Osteoblast (primary cell): ENCODE measurements at regions not wholly inside any gene's neighbourhood (a gene's known extent, or its start where the extent isn't known, plus 50 kb on each side); places are given as distances from the start of the nearest gene placed in this dataset.

Source experiments
- DNase-seq: peaks from one replicate; pipeline ENCODE4 v3.0.0; 2011; ENCODE audit warnings: low spot score, mixed read lengths; ENCODE audit not compliant: insufficient read length; ENCODE audit errors: missing footprints
- H2AFZ ChIP-seq: 2 replicates; pipeline ENCODE4 v1.6.0; 2011; ENCODE audit warnings: mild to moderate bottlenecking, low read length
- H3K27ac ChIP-seq: 2 replicates; pipeline ENCODE4 v1.5.1; 2011; ENCODE audit warnings: mild to moderate bottlenecking, low read depth, low read length, moderate library complexity
- H3K27me3 ChIP-seq: 2 replicates; pipeline ENCODE4 v1.6.0; 2012; ENCODE audit warnings: mild to moderate bottlenecking, control low read depth, inconsistent platforms, low read length, moderate library complexity; ENCODE audit not compliant: insufficient read depth
- H3K36me3 ChIP-seq: 2 replicates; pipeline ENCODE4 v1.5.1; 2011; ENCODE audit warnings: mild to moderate bottlenecking, low read length, control low read depth, moderate library complexity; ENCODE audit not compliant: insufficient read depth
- H3K4me1 ChIP-seq: 2 replicates; pipeline ENCODE4 v1.5.1; 2011; ENCODE audit warnings: mild to moderate bottlenecking, low read length, control low read depth, moderate library complexity; ENCODE audit not compliant: insufficient read depth
- H3K4me2 ChIP-seq: 2 replicates; pipeline ENCODE4 v1.6.0; 2011; ENCODE audit warnings: mild to moderate bottlenecking, low read length; ENCODE audit not compliant: insufficient read depth
- H3K4me3 ChIP-seq: fragments of 200-600 bp; sonication (generic); 3 replicates; pipeline ENCODE4 v1.5.1; 2012; ENCODE audit warnings: mild to moderate bottlenecking, low read length, inconsistent platforms; ENCODE audit not compliant: insufficient read depth
- H3K79me2 ChIP-seq: 2 replicates; pipeline ENCODE4 v1.6.0; 2012; ENCODE audit warnings: mild to moderate bottlenecking, low read length, control low read depth, inconsistent platforms; ENCODE audit not compliant: insufficient read depth
- H3K9me3 ChIP-seq: 2 replicates; pipeline ENCODE4 v1.5.1; 2011; ENCODE audit warnings: low read depth, low read length, control low read depth
- H4K20me1 ChIP-seq: 2 replicates; pipeline ENCODE4 v1.6.0; 2012; ENCODE audit warnings: mild to moderate bottlenecking, low read length, control low read depth; ENCODE audit not compliant: insufficient read depth
- CTCF ChIP-seq: IDR thresholded peaks from 2 replicates; pipeline ENCODE4 v1.5.1; 2011; ENCODE audit warnings: mild to moderate bottlenecking, low read depth, low read length, moderate library complexity; ENCODE audit errors: extremely low read depth

- Histone ChIP-seq H3K9me3 (no peaks in the 10 kb centered on the region), H3K36me3 (no peaks in the 10 kb centered on the region), H3K4me1 (no peaks in the 10 kb centered on the region), H3K4me2 (no peak overlapping the region), H3K27ac (no peak overlapping the region), H3K27me3 (no peaks in the 10 kb centered on the region), H2AFZ (no peak overlapping the region), H4K20me1 (no peaks in the 10 kb centered on the region), H3K79me2 (no peaks in the 10 kb centered on the region), H3K4me3 (no peak overlapping the region)
- no peak for DNase-seq
- TF ChIP-seq CTCF, result no peak
Observed at GRCh38 chr5:105828821-105829220, 1841.9 kb downstream of the EFNA5 start.

DNA sequence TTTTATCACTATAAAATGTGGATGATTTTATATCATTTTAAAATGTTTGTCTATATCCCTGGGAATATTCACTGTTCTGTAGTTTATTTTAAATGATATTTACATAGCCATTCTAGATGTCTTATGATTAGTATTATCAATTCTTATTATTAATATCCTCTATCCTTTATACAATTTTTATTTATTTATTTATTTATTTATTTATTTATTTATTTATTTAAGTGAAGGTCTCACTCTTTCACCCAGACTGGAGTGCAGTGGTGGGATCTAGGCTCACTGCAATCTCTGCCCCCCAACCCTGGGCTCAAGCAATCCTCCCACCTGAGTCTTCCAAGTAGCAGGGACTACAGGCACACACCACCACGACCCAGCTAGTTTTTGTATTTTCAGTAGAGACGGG lies 1848.9 kb downstream of the EFNA5 start:
- Histone ChIP-seq H3K27me3 (no peaks in the 10 kb centered on the region), H3K4me1 (no peaks in the 10 kb centered on the region), H3K36me3 (no peaks in the 10 kb centered on the region), H4K20me1 (no peaks in the 10 kb centered on the region), H3K4me2 (no peak overlapping the region), H2AFZ (no peak overlapping the region), H3K4me3 (no peak overlapping the region), H3K27ac (no peak overlapping the region), H3K9me3 (no peaks in the 10 kb centered on the region), H3K79me2 (no peaks in the 10 kb centered on the region)
- no peak for DNase-seq
- TF ChIP-seq CTCF, result no peak

DNA sequence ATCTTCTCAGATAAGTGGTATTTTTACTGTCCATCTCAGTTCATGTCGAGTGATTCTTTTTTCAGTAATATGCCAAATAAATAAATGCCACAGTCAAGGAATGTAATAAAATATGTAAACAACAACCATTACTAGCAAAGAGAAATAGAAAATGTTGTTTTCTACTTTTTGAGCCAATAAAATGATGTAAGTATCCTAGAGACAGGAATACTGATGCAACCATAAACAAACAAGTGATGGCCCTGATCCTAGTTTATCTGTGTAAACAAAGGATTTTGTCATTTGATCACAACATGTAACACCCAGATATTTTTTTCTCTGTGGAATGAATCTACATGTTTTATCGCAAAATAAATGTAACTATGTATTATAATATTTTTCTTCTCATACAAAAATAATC lies 1852.8 kb downstream of the EFNA5 start:
- Histone ChIP-seq H3K9me3 (no peaks in the 10 kb centered on the region), H3K4me3 (no peak overlapping the region), H2AFZ (no peak overlapping the region), H3K36me3 (no peaks in the 10 kb centered on the region), H3K27me3 (no peaks in the 10 kb centered on the region), H3K4me2 (no peak overlapping the region), H4K20me1 (no peaks in the 10 kb centered on the region), H3K79me2 (no peaks in the 10 kb centered on the region), H3K27ac (no peak overlapping the region), H3K4me1 (no peaks in the 10 kb centered on the region)
- DNase-seq, result no peak
- no peak for TF ChIP-seq CTCF

DNA sequence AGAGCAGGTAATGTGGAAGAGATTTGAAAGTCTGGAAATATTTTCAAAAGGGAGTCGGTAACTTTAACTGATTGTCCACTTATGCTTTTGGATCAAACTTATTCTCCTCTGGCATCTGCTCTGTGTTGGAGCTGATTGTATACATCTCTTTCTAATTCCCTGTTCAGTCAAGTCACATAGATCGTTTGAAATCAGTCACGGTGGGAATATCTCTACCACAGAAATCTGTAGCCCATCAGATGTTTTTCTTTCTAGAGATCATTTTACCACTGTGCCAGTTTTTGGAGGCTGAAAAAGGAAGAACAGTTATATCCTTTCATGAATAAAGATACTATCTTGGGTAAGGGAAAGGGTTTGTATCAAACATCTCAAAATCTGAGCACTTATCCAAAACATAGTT lies 1853.3 kb downstream of the EFNA5 start:
- H2AFZ ChIP-seq, result no peak overlapping the region
- DNase-seq, result no peak
- H3K4me1 ChIP-seq, result no peaks in the 10 kb centered on the region
- H3K36me3 ChIP-seq, result no peaks in the 10 kb centered on the region
- no peaks in the 10 kb centered on the region for H3K27me3 ChIP-seq
- H3K79me2 ChIP-seq, result no peaks in the 10 kb centered on the region
- no peaks in the 10 kb centered on the region for H3K9me3 ChIP-seq
- H4K20me1 ChIP-seq, result no peaks in the 10 kb centered on the region
- no peak for TF ChIP-seq CTCF
- no peak overlapping the region for H3K27ac ChIP-seq
- H3K4me3 ChIP-seq, result no peak overlapping the region
- no peak overlapping the region for H3K4me2 ChIP-seq
